ENCODE measurements at regions not wholly inside any gene's neighbourhood (a gene's known extent, or its start where the extent isn't known, plus 50 kb on each side); places are given as distances from the start of the nearest gene placed in this dataset.
"Not testable (repeated sequence)": the region's sequence is repeated elsewhere in the genome, so short reads cannot be mapped to it uniquely, and the experiment has no call there.

DNA sequence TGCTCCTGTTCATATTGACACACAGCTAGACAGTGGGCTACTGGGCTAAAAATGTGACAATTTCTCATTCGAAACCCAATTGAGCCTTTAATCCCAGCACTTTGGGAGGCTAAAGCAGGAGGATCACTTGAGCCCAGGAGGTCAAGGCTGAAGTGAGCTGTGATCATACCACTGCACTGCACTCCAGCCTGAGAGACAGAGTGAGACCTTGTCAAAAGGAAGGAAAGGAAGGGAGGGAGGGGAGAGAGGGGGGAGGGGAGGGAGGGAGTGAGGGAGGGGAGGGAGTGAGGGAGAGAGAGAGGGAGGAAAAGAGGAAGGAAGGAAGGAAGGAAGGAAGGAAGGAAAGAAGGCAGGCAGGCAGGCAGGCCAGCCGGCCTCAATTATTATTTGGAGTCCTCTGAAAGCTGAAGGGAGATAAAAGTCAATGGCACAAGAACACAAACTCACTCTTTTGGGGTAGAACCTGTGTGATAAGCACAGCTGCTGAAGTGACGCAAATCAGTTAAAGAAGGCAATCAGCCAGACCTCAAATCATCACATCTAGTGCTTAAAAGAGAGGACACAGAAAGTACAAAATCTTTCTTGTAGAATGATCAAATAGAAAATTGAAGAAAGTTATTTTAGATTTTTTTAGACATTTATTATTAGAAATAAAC lies 98.1 kb downstream of the CCDC71L start:
- no peak for DNase-seq (ENCODE audit: low spot score)

- DNase-seq (ENCODE audit: low spot score), result no peak
Measured at GRCh38 chr7:106561666-106562411, 99.1 kb downstream of the CCDC71L start.

DNA sequence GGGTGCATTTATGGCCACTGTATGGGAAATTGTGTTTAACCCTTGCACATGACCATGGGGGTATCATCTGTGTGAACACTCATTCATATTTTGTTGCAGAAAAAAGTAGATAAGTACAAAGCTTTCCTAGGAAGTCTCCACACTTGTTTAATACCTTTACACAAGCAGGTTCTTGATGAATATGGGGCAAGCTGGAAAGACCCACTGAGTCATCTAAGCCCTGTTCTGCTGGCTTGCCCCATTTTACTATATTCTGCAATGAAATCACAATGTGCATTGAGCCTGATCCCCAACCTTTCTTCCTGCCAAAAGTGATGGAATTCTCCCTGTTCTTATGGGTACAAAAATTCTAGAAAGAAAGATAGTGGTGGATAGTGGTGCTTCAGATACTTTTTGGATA lies 99.8 kb downstream of the CCDC71L start:
- no peak for DNase-seq (ENCODE audit: low spot score)

GRCh38 chr7:106560482-106560881 lies 100.5 kb downstream of the CCDC71L start:
- no peak for DNase-seq (ENCODE audit: low spot score)

GRCh38 chr7:106556244-106556643 lies 104.7 kb downstream of the CCDC71L start:
- not testable (repeated sequence) for DNase-seq (ENCODE audit: low spot score)

DNA sequence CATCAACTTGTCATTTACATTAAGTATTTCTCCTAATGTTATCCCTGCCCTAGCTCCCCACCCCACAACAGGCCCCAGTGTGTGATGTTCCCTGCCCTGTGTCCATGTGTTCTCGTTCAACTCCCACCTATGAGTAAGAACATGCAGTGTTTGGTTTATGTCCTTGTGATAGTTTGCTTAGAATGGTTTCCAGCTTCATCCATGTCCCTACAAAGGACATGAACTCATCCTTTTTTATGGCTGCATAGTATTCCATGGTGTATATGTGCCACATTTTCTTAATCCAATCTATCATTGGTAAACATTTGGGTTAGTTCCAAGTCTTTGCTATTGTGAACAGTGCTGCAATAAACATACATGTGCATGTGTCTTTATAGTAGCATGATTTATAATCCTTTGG lies 106.3 kb downstream of the CCDC71L start:
- DNase-seq (ENCODE audit: low spot score), result not testable (repeated sequence)

DNA sequence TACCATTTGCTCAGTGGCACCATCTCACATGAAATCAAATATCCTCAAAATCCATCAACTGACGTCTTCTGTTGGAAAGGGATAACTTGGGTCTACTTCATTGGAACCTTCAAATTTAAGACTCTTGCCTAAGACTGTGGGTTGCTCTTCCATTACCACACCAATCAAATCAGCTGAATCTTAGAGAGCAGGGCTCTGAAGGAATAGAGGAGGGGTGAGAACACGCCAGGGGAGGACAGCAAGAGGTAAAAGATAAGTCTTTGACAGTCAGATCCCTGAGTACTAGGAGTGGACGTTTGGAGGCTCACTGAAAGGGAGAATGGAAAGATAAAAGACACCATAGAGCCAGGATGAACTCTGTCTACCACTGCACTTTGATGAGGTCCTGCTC lies 107.5 kb downstream of the CCDC71L start:
- no peak for DNase-seq (ENCODE audit: low spot score)

GRCh38 chr7:106552645-106553445 lies 108.1 kb downstream of the CCDC71L start:
- no peak for DNase-seq (ENCODE audit: low spot score)

DNA sequence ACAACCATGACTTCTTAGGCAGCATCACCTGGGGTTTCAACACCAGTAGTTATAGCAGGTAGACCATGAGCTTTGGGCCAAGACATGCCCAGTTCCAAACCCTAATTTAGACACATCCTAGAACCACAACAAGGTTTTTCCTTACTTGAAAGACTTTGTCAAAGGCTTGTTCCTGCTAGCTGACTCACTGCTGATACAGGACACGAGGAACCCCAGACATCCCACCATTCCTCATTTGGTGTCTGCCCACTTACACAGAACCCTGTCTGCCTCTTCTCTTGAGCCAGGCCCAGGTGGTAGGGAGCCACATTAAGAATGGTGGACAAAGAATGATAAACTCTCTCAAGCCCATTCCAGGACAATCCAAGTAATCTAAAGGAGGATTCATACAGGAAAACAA lies 109.0 kb downstream of the CCDC71L start:
- no peak for DNase-seq (ENCODE audit: low spot score)

- no peak for DNase-seq (ENCODE audit: low spot score)
Measured at GRCh38 chr7:106548491-106548890, 112.5 kb downstream of the CCDC71L start.

DNA sequence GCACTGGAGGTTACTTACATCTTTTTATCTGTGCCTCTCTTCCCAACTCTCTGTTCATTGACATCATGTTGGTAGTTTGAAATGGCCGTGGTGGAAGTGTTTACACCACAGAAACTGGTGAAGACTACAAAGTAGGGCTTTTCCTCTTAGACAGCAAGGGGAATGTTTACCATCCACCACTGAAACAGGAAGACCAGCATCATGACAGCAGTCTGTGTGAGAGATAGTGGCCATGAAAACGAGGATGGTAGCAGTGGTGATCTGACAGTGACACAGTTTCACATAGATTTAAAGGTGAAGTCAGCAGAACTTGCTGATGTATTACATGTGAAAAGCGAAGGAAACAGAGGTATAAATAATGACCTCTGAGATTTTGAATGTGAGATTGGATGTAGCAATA lies 115.7 kb downstream of the CCDC71L start:
- DNase-seq (ENCODE audit: low spot score), result no peak

GRCh38 chr7:106543221-106543757 lies 117.7 kb downstream of the CCDC71L start:
- DNase-seq (ENCODE audit: low spot score), result no peak

GRCh38 chr7:106542550-106543220 lies 118.3 kb downstream of the CCDC71L start:
- peak; percentile 52 for DNase-seq (ENCODE audit: low spot score)

- no peak for DNase-seq (ENCODE audit: low spot score)
Measured at GRCh38 chr7:106538638-106539037, 122.3 kb downstream of the CCDC71L start.

- DNase-seq (ENCODE audit: low spot score), result no peak
Measured at GRCh38 chr7:106537119-106537518, 123.8 kb downstream of the CCDC71L start.

DNA sequence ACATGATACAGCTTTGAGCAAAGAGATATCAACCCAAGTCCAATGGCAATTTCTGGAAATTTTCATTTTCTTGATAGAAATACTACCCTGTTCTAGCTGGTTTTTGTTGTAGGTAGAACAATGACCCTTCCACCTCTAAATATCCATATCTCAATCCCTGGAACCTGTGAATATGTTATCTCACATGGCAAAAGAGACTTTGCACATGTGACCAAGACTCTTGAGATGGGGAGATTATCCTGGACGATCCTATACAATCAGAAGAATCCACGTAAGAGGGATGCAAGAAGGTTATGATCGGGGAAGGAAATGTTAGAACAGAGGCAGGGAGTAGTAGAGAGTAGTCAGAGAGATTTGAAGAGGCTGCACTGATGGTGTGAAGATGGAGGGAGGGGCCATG lies 124.9 kb downstream of the CCDC71L start:
- no peak for DNase-seq (ENCODE audit: low spot score)

- no peak for DNase-seq (ENCODE audit: low spot score)
Measured at GRCh38 chr7:106535234-106535932, 125.6 kb downstream of the CCDC71L start.

- no peak for DNase-seq (ENCODE audit: low spot score)
Measured at GRCh38 chr7:106534271-106534846, 126.6 kb downstream of the CCDC71L start.

GRCh38 chr7:106530183-106530582 lies 130.8 kb downstream of the CCDC71L start:
- DNase-seq (ENCODE audit: low spot score), result not testable (repeated sequence)

- DNase-seq (ENCODE audit: low spot score), result not testable (repeated sequence)
Measured at GRCh38 chr7:106526617-106527016, 134.3 kb downstream of the CCDC71L start.

DNA sequence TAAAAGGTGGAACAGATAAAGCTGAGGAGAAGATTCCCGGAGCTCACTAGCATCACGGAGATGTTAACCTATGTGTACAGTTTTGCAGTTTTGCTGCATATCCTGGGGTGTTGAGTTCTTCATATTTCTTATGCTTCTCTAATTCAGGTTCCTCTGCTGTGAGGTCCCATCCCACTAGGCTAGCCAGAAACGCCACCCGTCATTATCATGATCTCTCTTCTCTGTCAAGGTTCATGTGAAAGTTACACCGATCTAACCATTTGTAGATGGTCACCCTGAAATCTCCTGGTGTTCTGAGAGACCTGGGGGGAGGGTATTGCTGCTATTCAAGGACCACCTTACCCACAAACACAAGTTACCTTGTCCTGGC lies 136.3 kb downstream of the CCDC71L start:
- DNase-seq (ENCODE audit: low spot score), result no peak
